ENCODE measurements at regions not wholly inside any gene's neighbourhood (a gene's known extent, or its start where the extent isn't known, plus 50 kb on each side); places are given as distances from the start of the nearest gene placed in this dataset.

- DNase-seq (ENCODE audit: low read depth) = no peak
- H3K4me3 ChIP-seq (ENCODE audit: control insufficient read depth, low read depth, low read length) = no peak overlapping the region
- no peak for TF ChIP-seq CTCF (IDR thresholded peaks at IDR 0.05; ENCODE audit: control insufficient read depth, insufficient read depth, low read depth, low read length, missing control alignments)
Measured at GRCh38 chr10:33674491-33674890, 340.0 kb upstream of the NRP1 start.

GRCh38 chr10:33673839-33674415 lies 339.5 kb upstream of the NRP1 start:
- H3K4me3 ChIP-seq (ENCODE audit: control insufficient read depth, low read depth, low read length) = no peak overlapping the region
- no peak for DNase-seq (ENCODE audit: low read depth)
- no peak for TF ChIP-seq CTCF (IDR thresholded peaks at IDR 0.05; ENCODE audit: control insufficient read depth, insufficient read depth, low read depth, low read length, missing control alignments)

GRCh38 chr10:33669904-33670303 lies 335.4 kb upstream of the NRP1 start:
- no peak for DNase-seq (ENCODE audit: low read depth)
- no peak for TF ChIP-seq CTCF (IDR thresholded peaks at IDR 0.05; ENCODE audit: control insufficient read depth, insufficient read depth, low read depth, low read length, missing control alignments)
- H3K4me3 ChIP-seq (ENCODE audit: control insufficient read depth, low read depth, low read length) = no peak overlapping the region

- no peak for DNase-seq (ENCODE audit: low read depth)
- no peak overlapping the region for H3K4me3 ChIP-seq (ENCODE audit: control insufficient read depth, low read depth, low read length)
- no peak for TF ChIP-seq CTCF (IDR thresholded peaks at IDR 0.05; ENCODE audit: control insufficient read depth, insufficient read depth, low read depth, low read length, missing control alignments)
Measured at GRCh38 chr10:33666686-33667480, 332.4 kb upstream of the NRP1 start.

GRCh38 chr10:33665501-33665900 lies 331.0 kb upstream of the NRP1 start:
- DNase-seq (ENCODE audit: low read depth) = no peak
- H3K4me3 ChIP-seq (ENCODE audit: control insufficient read depth, low read depth, low read length) = no peak overlapping the region
- no peak for TF ChIP-seq CTCF (IDR thresholded peaks at IDR 0.05; ENCODE audit: control insufficient read depth, insufficient read depth, low read depth, low read length, missing control alignments)

GRCh38 chr10:33664070-33664469 lies 329.6 kb upstream of the NRP1 start:
- no peak overlapping the region for H3K4me3 ChIP-seq (ENCODE audit: control insufficient read depth, low read depth, low read length)
- no peak for TF ChIP-seq CTCF (IDR thresholded peaks at IDR 0.05; ENCODE audit: control insufficient read depth, insufficient read depth, low read depth, low read length, missing control alignments)
- no peak for DNase-seq (ENCODE audit: low read depth)

All from AG09309 (cell line).